Stimulated activated CD8-positive, alpha-beta memory T cell treated with anti-CD3 and anti-CD28 coated beads, Interleukin-7, amount 100 ng/mL, for 4 hours (primary cell): ENCODE measurements at regions not wholly inside any gene's neighbourhood (a gene's known extent, or its start where the extent isn't known, plus 50 kb on each side); places are given as distances from the start of the nearest gene placed in this dataset.

Experiments
- DNase-seq, 2 donors: peaks; one replicate each; pipeline ENCODE4 v3.0.0-alpha.2; 2020; ENCODE audit warnings: low read depth in 2 of 2

DNA sequence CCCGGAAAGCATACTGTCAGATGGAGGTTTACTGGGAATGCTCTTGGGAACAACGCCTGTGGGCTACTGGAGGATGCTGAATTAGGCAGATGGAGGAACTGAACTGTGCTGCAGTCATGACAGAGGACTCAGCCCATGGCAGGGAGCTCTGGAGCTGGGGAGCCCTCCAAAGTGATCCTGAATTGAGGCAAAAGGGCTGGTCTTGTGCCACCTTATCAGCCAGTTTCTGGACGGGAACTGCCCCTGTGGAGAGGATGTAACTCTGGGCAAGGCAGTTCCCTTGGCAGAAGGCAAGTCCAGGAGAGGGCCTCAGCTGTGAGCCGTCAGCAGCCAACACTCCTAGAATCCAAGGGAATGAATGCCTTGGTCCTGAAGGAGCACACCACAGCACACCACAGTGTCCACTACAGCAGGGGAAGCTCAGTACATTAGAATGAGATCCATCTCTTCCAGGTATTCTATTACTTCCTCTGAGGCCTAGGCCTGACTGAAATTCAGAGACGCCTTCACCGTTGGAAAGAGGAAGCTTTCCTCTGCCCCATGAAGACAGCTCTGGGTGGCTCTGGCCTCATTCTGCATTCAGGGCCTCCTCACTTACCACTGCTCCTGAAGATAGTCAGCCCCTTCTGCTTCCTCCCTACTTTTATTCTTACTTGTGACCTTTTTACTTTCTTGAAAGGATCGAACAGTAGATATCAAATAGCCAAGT is 139.6 kb upstream of the GPR26 start:
- no peak for DNase-seq

DNA sequence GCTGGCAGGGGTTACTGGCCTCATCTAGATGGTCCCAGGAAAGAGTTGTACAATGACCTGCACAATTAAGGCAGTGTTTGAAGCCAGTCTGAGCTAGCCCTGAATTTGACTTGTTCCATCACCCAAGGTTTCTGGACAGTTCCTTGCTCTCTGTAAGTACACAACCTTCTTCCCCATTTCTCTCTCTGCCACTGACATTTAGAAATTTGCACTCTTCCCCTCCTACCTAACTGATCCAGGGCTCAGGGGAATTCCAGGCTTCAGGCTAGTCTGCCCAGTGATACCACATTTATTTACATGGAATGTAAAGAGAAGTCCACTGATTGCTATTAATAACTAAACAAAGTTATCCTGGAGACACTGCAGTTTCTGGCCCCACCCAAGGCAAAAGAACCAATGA is 139.0 kb upstream of the GPR26 start:
- DNase-seq = no peak

DNA sequence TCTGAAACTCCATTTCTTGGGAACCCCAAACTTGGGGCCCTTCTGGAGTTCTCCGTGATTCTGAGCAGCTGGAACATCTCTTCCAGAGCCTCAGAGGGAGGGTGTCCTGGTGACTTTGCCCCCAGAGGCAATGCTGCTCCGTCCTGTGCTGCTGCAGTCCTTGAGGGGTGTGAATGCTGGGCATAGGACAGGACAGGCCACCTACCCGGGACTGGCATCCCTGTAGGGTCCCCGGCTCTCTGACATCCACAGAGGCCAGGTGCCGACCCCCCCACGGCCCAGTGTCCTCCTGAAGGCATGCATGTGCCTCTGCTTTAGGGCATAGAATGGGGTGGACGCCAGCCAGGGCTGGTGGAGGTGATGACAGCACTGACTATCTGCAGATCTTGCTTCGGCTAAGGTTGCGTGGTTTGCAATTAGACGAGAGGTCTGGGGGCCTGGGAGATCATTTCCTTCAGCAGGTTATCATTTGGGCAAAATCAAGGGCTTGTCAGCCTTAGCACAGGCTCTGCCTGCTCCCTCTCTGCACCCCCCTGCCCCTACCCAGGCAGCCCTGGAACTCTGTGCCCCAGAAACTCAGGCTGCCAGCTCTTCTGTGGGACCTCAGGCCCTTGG is 136.9 kb upstream of the GPR26 start:
- no peak for DNase-seq

DNA sequence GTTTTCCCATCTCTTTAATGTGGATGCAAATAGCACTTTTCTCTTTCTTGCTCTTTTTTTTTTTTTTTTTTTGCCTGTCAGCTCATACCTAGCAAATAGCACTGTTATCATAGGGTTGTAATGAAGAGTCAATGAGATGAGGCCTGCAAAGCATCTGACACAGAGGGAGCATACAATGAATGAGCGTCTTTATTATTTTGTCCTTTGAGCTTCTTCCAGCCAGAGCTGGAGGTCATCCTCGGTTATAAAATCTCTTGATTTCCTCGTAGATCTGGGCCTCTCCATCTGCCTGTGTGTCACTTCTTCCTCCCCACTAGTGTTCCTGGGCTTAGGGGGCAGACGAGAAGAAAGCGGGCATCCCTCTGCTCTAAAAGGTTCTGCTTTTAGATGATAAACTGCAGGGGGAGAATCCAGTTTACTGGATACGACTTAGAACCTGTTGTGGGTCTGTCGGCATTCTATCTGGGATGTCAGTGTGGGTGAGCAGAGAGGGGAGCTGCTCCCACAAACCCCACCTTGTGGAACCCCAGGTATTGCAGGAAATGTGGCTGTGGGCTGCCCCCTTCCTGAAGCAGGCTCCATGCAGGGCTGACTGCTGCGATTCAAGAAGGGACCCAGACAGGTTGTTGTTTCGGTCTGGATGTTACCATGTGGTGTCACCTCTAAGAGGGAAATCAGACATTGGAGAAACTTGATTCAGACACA is 135.8 kb upstream of the GPR26 start:
- no peak for DNase-seq

DNA sequence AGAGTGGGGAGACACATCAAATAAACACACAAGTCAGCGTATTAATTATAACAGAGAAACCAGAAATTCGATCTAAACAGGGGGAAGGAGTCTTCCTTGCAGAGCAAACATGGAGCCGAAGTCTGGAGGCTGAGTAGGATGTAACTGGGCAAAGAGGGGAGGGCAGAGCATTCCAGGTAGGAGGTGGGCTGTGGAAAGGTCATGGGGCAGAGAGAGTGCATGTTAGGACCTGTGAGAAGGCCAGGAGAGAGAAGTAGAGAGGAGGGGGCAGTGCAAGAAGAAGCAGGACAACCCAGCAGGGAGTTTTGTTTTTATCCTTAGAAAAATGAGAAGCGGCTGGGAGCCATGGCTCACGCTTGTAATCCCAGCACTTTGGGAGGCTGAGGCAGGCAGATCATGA is 130.8 kb upstream of the GPR26 start:
- no peak for DNase-seq

DNA sequence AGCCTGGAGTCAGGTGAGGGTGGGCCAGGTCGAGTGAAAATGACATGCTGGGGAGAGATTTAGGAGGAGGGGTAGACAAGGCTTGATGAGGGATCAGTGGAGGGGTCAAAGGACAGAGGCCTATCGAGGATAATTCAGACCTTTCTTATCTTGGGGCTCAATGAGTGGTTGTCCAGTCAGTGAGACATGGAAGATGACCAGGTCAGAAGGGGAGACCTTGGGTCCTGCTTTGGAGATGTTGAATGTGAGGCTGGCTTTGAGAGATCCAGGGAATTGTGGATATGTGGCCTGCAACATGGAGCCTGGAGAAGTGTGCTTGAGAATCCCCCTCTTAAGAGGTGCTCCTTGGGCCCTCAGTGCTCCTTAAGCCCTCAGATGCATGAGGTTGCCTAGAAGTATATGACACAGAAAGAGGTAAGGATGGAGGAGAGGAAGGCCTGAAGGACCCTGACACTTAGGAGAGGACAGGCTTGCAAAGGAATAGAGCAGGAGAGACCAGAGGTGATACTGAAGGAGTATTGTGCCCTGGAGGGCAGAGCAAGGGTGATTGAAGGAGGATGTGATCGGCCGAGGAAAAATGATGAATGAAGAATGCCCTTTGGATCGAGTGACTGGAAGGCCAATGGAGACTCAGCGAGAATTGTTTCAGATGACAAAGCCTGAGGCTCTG is 129.8 kb upstream of the GPR26 start:
- DNase-seq = no peak

DNA sequence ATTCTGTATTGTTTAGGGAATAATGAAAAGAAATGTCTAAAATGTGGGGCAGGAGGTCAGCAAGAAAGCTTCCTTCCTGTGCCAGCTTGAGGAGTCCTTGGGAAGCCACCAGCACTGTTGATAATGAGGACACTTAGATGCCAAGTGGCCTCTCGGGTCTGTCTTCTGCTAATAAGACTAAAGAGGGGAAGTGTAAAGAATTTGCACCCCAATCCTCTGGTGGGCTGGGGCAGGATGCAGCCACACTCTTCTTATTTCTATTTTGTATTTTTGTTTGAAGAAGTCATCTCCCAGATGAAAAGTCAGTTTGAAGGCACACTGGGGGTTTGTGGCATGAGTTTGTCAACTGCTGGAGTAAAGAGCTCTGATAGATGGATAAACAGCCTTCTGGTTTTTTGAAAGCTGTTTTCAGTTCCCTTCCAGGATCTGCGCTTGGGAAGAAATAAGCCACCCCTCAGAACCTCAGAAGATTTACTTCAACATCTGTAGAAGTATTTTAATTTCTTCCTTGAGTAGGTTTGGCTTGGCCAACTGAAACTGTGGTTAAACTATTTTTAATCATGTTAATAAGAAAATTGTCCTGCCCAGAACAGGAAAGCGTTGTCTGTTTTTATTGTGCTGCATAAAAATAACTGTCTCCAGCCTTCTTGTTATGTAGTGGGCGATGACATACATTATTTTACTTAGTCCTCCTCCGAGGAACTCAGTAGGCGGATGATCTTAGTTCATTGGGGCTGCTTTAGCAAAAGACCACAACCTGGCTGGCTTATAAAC is 128.8 kb upstream of the GPR26 start:
- DNase-seq = no peak

DNA sequence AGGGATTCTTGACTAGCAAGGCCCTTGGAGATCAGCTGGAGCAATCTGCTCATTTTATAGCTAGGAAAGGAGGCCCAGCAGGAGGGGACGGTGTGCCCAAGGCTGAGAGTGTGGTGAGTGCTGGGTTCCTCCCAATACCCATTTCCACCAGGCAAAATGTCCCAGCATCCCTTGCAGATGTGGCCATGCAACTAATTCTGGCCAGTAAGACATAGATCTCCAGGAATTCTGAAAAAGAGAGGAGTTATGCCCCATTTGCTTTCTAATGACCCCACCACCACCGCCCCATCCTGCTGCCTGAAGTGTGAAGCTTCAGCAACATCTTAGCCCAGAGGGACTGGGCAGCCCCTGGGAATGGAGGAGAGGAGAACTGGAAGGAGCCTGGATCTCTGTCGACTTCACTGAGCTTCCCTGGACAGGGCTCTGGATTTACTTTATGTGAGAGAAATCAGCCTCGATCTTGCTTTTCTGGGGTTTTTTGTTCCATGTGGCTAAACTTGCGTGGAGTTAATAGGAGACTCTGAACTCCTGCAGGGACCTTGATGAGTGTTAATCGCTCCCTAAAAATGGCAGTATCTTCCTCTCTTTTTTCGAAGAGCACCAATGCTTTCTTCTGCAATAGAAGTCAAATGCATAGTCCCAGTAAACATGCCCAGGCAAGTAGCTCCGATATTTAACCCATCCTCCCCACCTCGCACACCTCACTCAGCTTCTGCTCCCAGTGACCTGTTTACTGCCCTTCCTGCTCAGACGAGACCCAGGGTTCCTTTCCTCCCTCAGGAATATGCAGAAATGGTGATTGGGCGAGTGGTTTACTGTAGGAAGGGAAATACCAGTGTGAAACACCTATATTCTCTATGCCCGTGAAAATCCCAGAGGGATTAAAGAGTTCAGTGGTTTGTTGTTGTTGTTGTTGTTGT is 127.5 kb upstream of the GPR26 start:
- no peak for DNase-seq

DNA sequence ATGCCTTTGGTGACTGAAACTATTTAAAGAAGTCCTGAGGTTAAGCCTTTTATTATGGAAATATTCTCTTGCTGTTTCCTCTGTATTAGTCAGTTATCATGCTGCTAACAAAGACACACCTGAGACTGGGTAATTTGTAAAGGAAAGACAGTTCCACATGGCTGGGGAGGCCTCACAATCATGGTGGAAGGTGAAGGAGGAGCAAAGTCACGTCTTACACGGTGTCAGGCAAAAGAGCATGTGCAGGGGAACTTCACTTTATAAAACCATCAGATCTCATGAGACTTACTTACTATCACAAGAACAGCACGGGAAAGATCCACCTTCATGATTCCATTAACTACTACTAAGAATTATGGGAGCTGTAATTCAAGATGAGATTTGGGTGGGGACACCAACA is 121.2 kb upstream of the GPR26 start:
- no peak for DNase-seq

DNA sequence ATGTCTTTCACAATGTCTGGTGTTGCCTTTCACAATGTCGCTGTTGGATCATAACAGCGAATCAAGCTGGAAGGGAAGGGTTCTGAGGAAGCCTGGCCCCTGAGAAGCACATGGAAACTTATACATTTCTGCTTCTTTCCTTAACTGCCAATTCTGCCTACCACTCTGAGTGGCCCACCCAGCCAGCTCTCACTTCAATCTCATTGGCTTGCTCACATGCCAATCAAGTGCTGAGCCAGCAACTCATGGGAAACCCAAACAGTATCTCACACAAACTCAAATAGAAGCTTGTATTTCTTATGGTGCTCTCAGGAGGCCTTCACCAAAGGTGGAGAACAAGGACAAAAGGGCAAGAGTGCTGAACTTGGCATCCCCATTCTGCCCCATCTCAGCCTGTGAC is 117.4 kb upstream of the GPR26 start:
- no peak for DNase-seq

DNA sequence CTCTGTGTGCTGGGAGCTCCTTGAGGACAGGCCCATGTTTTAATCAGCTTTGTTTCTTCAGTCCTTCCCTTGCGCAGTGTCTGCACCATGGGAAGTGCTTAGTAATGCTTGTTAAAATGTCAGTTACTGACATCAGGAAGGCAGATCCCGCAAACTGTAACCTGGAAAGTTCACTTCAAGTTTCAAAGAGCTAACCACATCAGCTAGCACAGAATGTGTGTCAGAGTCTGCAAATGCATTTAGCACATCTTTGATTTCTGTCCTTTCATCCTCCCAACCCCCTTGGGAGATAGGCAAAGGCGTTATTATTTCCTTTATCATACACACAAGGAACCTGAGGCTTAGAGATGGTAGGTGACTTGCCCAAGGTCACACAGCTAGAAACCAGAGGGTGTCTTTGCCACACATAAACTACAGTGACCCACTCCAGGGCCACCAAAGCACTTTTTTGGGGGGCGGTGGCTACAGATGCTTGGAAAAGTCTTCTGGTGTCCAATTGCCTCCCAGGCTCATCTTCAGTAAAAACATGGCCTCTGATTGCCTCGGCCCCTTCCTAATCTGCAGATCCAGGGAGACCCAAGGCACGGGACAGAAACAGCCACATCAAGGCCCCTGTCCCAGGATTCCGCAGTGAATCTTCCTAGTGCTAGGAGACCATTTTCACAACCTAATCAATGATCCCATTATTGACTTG is 116.2 kb upstream of the GPR26 start:
- DNase-seq = no peak

DNA sequence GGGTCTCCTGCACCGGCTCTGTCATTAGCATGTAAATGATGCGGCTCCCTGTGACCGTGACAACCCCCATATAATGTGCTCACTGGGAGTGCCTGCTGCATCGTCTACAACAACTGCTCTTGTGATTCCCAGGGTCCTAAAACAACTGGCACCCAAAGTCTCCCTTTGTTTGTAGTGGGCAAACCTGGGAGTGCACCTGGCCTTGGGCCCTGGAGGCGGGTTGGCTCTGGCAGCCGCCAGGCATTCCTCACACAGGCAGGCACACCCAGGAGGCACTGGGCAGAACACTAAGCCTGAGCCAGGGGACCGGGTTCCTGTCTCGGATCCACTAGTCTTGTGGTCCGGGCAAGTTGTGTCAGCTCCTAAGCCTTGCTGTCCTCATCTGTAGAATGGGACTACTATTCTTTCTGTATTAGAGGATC is 115.5 kb upstream of the GPR26 start:
- no peak for DNase-seq

DNA sequence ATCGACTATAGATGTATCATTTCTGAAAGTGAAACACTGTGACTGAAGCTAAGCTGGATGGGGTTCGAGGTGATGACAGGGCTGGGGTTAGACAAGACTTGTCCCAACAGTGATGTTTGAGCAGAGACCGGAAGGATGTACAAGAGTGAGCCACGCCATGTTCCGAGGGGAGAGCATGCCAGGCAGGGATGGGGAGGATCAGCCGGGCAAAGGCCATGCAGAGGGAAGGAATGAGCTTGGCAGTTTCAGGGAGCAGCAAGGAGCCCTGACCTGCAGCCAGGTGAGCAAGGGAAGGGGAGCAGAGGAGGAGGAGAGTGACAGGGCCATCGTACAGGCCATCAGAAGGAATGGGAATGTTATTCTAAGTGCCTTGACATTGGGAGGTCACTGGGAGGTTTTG is 114.9 kb upstream of the GPR26 start:
- DNase-seq = no peak

DNA sequence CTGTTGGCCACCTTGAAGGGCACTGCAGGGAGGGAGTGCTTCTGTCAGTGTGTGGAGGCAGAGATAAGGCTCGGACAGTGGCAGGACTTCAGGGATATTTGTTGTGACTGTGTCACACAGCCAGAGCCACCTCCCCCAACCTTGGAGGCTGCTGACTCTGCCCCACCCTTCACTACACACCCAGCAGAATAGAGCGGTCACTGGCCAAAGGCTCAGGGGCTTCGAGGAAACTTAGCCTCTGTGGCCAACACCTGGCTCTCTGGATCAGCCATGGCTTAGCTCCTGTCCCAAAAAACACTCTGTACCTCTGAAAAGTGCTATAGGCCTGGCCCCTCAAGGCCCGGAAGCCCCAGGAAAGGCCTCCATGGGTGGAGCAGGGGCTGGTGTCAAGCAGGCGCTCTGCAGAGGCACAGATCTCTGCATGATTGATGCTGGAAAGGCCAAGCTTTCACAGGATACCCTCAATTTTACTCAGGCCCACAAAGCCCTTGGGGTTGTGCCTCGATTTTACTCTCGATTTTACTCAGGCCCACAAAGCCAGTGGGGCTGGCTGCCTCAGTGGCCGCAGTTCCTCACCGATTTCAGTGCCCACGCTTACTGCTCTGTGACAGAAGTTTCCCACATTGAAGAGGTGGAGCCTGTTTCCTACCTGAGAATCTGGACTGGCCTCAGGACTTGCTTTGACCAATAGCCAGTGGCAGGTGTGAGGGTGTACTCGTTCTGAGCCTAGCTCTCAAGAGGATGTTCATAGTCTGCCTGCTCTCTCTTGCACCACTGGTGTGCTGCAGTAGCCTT is 113.2 kb upstream of the GPR26 start:
- DNase-seq = no peak

DNA sequence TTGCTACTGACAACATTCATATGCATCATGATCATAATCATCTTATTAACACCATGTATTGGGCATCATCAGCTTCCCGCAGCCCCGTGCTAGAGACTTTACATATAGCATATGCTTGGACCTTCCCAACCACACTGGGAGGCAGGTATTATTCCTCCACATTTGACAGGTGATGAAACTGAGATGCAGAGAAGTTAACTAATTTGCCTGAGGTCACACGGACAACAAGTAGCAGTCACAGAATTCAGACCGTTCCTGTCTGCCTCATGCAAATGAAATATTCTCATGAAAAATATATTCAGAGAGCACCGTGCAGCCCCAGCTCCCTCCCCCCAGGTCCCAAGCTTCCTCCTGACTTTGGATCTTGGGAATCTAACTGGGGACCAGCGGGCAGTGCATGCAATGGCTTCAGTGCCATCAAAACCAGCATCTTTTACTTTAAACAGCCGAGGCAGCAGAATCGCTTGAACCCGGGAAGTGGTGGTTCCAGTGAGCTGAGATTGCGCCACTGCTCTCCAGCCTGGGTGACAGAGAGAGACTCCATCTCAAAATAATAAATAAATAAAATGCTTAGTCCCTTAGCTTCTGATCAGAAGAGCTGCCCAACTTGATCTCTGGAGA is 112.2 kb upstream of the GPR26 start:
- no peak for DNase-seq

DNA sequence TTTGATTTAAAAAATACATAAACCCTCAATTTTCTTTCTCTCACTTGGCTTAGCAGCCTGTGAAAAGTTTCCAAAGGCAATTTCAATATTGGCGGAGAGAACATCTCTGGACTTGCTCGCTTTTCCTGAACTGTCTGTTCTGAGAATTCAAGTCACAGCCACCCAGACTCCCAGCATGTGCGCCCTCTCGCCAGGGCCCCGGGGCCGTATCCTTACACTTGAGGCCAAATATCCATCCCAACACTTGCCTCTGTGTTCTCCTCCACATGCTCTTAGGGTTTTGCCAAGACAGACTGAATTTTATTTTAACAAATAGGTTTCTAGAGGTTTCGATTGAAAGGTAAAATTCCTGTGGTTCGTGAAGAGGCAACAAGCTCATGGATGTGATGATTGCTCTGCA is 111.5 kb upstream of the GPR26 start:
- no peak for DNase-seq

DNA sequence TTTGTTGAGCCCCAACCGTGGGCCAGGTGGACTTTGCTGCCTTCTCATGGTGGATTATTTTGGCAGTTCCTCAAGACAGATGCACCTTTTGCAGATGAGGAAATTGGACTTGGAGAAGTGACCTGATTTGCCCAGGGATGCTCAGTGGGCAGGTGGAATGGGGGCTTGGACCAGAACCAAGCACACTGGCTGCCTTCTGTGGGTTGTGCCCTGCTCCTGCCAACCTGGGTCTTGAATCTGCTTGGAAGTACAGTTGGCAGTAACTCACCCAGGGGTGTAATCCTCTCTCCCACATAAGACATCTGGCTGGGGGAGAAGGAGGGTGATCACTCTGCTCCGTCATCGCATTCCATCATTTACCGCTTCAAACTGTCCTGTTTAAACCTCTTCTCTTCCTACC is 110.5 kb upstream of the GPR26 start:
- DNase-seq = no peak

DNA sequence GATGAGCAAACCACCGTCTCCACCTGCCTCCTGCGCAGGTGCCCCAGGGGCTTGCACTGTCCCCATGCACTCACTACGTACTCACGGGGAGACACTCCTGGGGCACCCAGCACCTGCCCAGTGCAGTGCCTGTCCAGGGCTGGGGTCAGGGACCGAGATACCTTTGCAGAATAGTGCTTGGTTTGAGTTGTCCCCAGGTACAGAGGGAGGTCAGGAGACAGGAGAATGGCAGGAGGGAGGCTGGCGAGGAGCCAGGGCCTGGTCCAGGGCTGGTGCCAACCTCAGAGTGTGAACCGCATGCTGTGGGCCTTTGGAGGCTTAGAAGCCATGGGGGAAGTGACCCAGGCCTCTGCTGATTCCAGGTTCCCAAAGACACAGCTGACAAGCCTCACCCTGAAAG is 110.1 kb upstream of the GPR26 start:
- DNase-seq = no peak

DNA sequence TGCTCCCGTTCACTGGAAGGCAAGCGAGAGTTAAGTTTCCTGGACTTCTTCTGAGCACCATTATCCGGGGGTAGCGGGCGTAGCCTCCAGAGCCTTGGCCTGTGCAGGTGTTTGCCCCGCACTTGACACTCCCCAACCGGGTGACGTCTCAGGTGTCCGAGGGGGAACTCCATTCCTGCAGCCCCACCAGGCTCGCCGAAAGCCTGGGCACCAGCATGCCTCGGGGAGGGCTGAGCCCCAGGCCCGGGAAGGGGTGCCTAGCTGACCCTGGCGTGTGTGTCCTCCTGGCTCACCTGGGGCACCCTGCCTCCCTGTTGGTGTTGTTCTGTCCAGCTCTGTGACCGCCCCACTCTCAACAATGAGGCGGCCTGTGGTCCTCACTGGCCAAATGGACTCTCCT is 109.4 kb upstream of the GPR26 start:
- no peak for DNase-seq
